Mesenchymal stem cell (in vitro differentiated cells and primary cell): ENCODE measurements at regions not wholly inside any gene's neighbourhood (a gene's known extent, or its start where the extent isn't known, plus 50 kb on each side); places are given as distances from the start of the nearest gene placed in this dataset.
"Not testable (repeated sequence)": the region's sequence is repeated elsewhere in the genome, so short reads cannot be mapped to it uniquely, and the experiment has no call there.

Source experiments
- DNase-seq: peaks from one replicate; pipeline ENCODE4 v3.0.0-alpha.2; 2013
- H2AFZ ChIP-seq: one replicate; pipeline ENCODE4 v1.6.1; 2013; ENCODE audit warnings: low read depth, mild to moderate bottlenecking, control low read depth, inconsistent platforms, low read length, moderate library complexity
- H2AK5ac ChIP-seq: 2 replicates; pipeline ENCODE4 v1.6.1; 2013; ENCODE audit warnings: low read length, moderate library complexity, mild to moderate bottlenecking, inconsistent platforms; ENCODE audit not compliant: severe bottlenecking
- H2BK120ac ChIP-seq: one replicate; pipeline ENCODE4 v1.6.1; 2013; ENCODE audit warnings: low read depth, mild to moderate bottlenecking, inconsistent platforms, low read length, moderate library complexity
- H2BK12ac ChIP-seq, 2 experiments: one replicate each; pipeline ENCODE4 v1.6.1; 2013; ENCODE audit warnings: inconsistent platforms in 2 of 2, low read length in 2 of 2, mild to moderate bottlenecking in 2 of 2, moderate library complexity in 2 of 2, control low read depth in 1 of 2
- H2BK15ac ChIP-seq: one replicate; pipeline ENCODE4 v1.6.1; 2013; ENCODE audit warnings: mild to moderate bottlenecking, low read depth, inconsistent platforms; ENCODE audit not compliant: poor library complexity, severe bottlenecking
- H2BK5ac ChIP-seq: 2 replicates; pipeline ENCODE4 v1.6.1; 2013; ENCODE audit warnings: low read depth, mild to moderate bottlenecking, low read length, control low read depth, inconsistent platforms; ENCODE audit not compliant: poor library complexity, severe bottlenecking
- H3K14ac ChIP-seq, 2 experiments: one replicate each; pipeline ENCODE4 v1.6.1; 2013; ENCODE audit warnings: inconsistent platforms in 2 of 2, low read length in 2 of 2, control low read depth in 1 of 2, mild to moderate bottlenecking in 1 of 2, moderate library complexity in 1 of 2
- H3K18ac ChIP-seq, 2 experiments: one replicate each; pipeline ENCODE4 v1.6.1; 2013; ENCODE audit warnings: inconsistent platforms in 2 of 2, low read length in 2 of 2, control low read depth in 1 of 2, low read depth in 1 of 2, mild to moderate bottlenecking in 1 of 2
- H3K23ac ChIP-seq, 2 experiments: one replicate each; pipeline ENCODE4 v1.6.1; 2013; ENCODE audit warnings: inconsistent platforms in 2 of 2, low read length in 2 of 2, mild to moderate bottlenecking in 2 of 2, moderate library complexity in 2 of 2, control low read depth in 1 of 2
- H3K27ac ChIP-seq: 2 replicates; pipeline ENCODE4 v1.5.1; 2013; ENCODE audit warnings: mild to moderate bottlenecking, moderate library complexity, low read length, control low read depth, inconsistent platforms; ENCODE audit not compliant: poor library complexity, severe bottlenecking
- H3K27me3 ChIP-seq, 2 experiments: 2 replicates each; pipeline versions ENCODE4 v1.6.1 to v1.7.0; 2013; ENCODE audit warnings: low read length in 2 of 2, mild to moderate bottlenecking in 2 of 2, moderate library complexity in 2 of 2, control low read depth in 1 of 2, inconsistent platforms in 1 of 2; ENCODE audit not compliant: control insufficient read depth in 1 of 2, insufficient read depth in 1 of 2
- H3K36me3 ChIP-seq, 2 experiments: 2 replicates each; pipeline versions ENCODE4 v1.6.1 to v1.7.0; 2013; ENCODE audit warnings: low read length in 2 of 2, control low read depth in 1 of 2, inconsistent platforms in 1 of 2, low read depth in 1 of 2, mild to moderate bottlenecking in 1 of 2; ENCODE audit not compliant: insufficient read depth in 2 of 2, control insufficient read depth in 1 of 2
- H3K4ac ChIP-seq, 2 experiments: one replicate each; pipeline ENCODE4 v1.6.1; 2013; ENCODE audit warnings: inconsistent platforms in 2 of 2, low read length in 2 of 2, mild to moderate bottlenecking in 2 of 2, moderate library complexity in 2 of 2, control low read depth in 1 of 2, low read depth in 1 of 2
- H3K4me1 ChIP-seq: 2 replicates; pipeline ENCODE4 v1.6.1; 2013; ENCODE audit warnings: low read depth, low read length, control low read depth; ENCODE audit not compliant: control insufficient read depth, insufficient read depth
- H3K4me2 ChIP-seq: 2 replicates; pipeline ENCODE4 v1.6.1; 2013; ENCODE audit warnings: low read length, mild to moderate bottlenecking, inconsistent platforms; ENCODE audit not compliant: poor library complexity, severe bottlenecking
- H3K4me3 ChIP-seq, 2 experiments: 2 replicates each; pipeline versions ENCODE4 v1.5.1 to v1.7.0; 2013; ENCODE audit warnings: low read length in 2 of 2, mild to moderate bottlenecking in 2 of 2, control low read depth in 1 of 2, low read depth in 1 of 2; ENCODE audit not compliant: insufficient read depth in 1 of 2
- H3K79me1 ChIP-seq: replicated peaks from 2 replicates; pipeline ENCODE4 v1.6.1; 2013; ENCODE audit warnings: mild to moderate bottlenecking, control low read depth, low read length, inconsistent platforms; ENCODE audit not compliant: poor library complexity, severe bottlenecking
- H3K9ac ChIP-seq: 2 replicates; pipeline ENCODE4 v1.7.0; 2013; ENCODE audit warnings: mild to moderate bottlenecking, low read length, moderate library complexity
- H3K9me3 ChIP-seq: 2 replicates; pipeline ENCODE4 v1.7.0; 2013; ENCODE audit warnings: mild to moderate bottlenecking, low read length; ENCODE audit not compliant: control insufficient read depth
- H4K8ac ChIP-seq: one replicate; pipeline ENCODE4 v1.6.1; 2013; ENCODE audit warnings: inconsistent platforms, mild to moderate bottlenecking, low read length, moderate library complexity
- H4K91ac ChIP-seq: one replicate; pipeline ENCODE4 v1.6.1; 2013; ENCODE audit warnings: mild to moderate bottlenecking, low read length, inconsistent platforms
- WGBS: methylation state at CpG from one replicate; pipeline ENCODE4 v1.1.7; 2013; ENCODE audit warnings: mixed read lengths; 5-methylcytosine and 5-hydroxymethylcytosine counted together

DNA sequence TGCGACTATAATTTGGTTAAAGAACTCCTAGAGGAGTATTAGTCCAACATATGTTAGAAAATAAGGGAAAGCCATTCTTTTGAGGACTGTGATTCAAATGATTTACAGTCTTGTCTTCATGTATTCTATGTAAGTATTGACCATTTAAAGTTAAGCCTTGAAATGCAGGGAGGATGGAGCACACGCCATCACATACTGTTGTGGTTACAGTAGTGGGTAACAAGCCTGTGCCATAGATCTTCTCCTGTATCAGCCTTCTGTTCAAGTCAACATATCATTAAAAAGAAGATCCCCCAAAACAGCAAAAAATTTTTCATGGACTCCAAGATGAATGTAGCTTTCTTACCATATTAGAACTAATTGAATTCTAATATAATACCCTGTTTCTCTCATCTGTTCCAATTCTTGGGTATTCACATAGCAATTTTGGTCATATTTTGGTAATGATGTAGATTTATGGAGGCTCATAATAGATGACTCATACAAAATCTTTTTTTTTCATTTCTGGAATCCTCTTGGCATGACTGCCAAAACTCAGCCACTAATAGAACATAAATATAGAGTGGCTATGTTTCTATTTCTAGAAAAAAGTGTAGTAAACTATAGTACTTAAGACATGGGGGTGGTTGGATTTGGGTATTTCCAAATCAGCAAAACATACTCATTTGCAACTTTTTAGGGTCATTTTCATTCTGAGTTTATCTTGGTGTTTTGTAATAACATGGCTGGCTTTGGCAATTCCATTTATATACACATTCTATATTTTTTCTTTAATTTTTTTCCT is 413.5 kb downstream of the BCKDHB start:
- Histone ChIP-seq H4K91ac (no peak overlapping the region), H3K9me3 (no peaks in the 10 kb centered on the region), H3K36me3 (no peaks in the 10 kb centered on the region), H3K27me3 (no peaks in the 10 kb centered on the region), H4K8ac (no peak overlapping the region), H2BK120ac (no peak overlapping the region), H3K79me1 (no peaks in the 10 kb centered on the region), H3K14ac (no peak overlapping the region), H3K4me3 (no peak overlapping the region), H3K9ac (no peak overlapping the region), H3K23ac (no peak overlapping the region), H2AFZ (no peak overlapping the region), H3K4me2 (no peak overlapping the region), H3K4me1 (no peaks in the 10 kb centered on the region), H2BK12ac (no peak overlapping the region), H3K27ac (no peak overlapping the region), H3K18ac (no peak overlapping the region), H2AK5ac (no peak overlapping the region), H2BK15ac (no peak overlapping the region), H3K4ac (no peak overlapping the region), H2BK5ac (no peak overlapping the region)
- WGBS = 97% methylated on average over 2 of the region's 2 CpGs
- DNase-seq = peak; percentile 28

DNA sequence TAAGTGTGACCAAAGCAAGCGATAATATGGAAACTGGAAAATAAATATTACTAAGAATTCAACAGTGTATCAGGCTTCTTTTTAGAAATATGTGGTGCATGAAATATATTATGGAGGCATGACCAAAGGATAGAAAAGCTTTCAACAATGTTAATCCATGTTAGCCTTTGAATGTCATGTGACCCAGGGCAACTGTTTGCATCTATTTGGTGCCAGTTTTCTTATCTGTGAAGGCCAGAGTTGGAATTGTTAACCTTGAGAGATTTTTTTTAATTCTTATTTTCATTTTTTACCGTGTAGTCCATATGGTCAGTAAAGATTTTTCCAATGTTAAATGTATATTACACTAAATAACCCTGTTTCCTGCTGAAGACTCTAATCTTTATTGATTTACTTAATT is 411.1 kb downstream of the BCKDHB start:
- no peak overlapping the region for H2BK120ac ChIP-seq
- no peak overlapping the region for H4K8ac ChIP-seq
- no peak overlapping the region for H3K18ac ChIP-seq
- no peaks in the 10 kb centered on the region for H3K79me1 ChIP-seq
- no peaks in the 10 kb centered on the region for H3K9me3 ChIP-seq
- H3K4me3 ChIP-seq = no peak overlapping the region
- H3K14ac ChIP-seq = no peak overlapping the region
- no peak overlapping the region for H2AFZ ChIP-seq
- no peaks in the 10 kb centered on the region for H3K27me3 ChIP-seq
- no peak overlapping the region for H3K23ac ChIP-seq
- no peak overlapping the region for H2AK5ac ChIP-seq
- no peak overlapping the region for H3K27ac ChIP-seq
- 100% methylated on average over 1 of the region's 2 CpGs for WGBS
- H2BK15ac ChIP-seq = no peak overlapping the region
- H2BK12ac ChIP-seq = no peak overlapping the region
- H3K9ac ChIP-seq = no peak overlapping the region
- no peak overlapping the region for H3K4me2 ChIP-seq
- DNase-seq = no peak
- no peak overlapping the region for H3K4ac ChIP-seq
- H2BK5ac ChIP-seq = no peak overlapping the region
- H3K4me1 ChIP-seq = no peaks in the 10 kb centered on the region
- no peak overlapping the region for H4K91ac ChIP-seq
- H3K36me3 ChIP-seq = no peaks in the 10 kb centered on the region

DNA sequence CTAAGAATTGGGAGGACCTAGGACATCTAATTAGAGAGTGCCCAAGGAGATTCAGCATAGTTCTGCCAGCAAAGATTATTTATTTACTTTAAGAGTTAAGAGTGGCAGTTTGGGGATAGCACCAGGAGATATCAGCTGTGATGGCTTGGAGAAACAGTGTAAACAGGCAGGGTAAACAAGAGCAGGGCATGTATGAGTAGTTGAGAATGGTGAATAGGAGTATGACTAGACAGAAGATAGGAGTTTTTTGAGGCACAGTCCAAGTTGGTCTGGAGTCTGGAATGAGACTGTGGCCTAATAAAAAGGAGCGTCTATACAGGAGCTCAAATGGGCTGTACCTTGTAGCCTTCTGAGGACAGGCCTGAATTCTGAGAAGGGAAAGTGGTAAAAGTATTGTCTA is 404.1 kb downstream of the BCKDHB start:
- H3K18ac ChIP-seq, H3K27me3 ChIP-seq, DNase-seq, H3K23ac ChIP-seq, H2BK120ac ChIP-seq, H3K36me3 ChIP-seq, H3K9ac ChIP-seq, H3K4me3 ChIP-seq, H2BK12ac ChIP-seq, H3K9me3 ChIP-seq, H2BK5ac ChIP-seq, H3K27ac ChIP-seq, H3K4me2 ChIP-seq, H2BK15ac ChIP-seq, H2AK5ac ChIP-seq, H3K4me1 ChIP-seq, H3K4ac ChIP-seq, H2AFZ ChIP-seq, H4K91ac ChIP-seq, H3K14ac ChIP-seq, H3K79me1 ChIP-seq, H4K8ac ChIP-seq: not testable (repeated sequence)
- 100% methylated on average over 1 of the region's 1 CpG for WGBS

DNA sequence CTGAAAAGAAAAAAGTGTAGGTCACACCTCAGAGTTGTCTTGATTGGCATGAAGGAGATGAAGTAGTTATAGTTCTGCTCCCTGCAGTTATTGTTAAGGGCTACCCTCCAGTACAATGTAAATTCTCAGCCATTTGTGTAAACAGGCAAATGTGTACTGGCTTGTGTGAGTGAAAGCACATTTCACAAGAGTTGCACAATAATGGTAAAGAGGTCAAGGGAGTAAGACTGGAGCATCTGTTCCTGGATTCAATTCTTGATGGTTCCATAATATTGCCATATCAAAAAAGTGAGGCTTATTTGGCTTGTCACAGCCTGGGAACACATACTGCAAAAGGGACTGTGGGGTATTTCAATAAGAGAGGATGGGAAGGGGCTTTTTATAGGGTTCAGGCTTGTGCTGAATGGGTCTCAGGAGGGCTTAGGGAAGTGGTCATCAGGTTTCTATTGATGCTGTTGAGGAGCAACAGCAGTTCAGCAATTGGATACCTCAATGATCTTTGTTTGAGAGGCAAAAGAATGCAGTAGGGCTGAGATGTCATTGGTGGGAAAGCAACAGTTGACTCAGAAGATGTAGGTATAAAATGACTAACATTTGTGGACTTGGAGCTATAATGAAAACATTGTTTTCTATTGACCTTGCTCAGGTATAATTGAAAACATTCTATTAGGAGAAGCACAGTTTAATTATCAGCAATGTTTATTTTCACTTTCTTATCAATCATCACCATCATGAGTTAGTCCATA is 402.6 kb downstream of the BCKDHB start:
- H2BK5ac ChIP-seq = no peak overlapping the region
- no peaks in the 10 kb centered on the region for H3K4me1 ChIP-seq
- H3K23ac ChIP-seq = no peak overlapping the region
- H4K8ac ChIP-seq = no peak overlapping the region
- no peak overlapping the region for H3K27ac ChIP-seq
- H3K9ac ChIP-seq = no peak overlapping the region
- H2BK12ac ChIP-seq = no peak overlapping the region
- no peak overlapping the region for H2AK5ac ChIP-seq
- H3K36me3 ChIP-seq = no peaks in the 10 kb centered on the region
- no peak overlapping the region for H2AFZ ChIP-seq
- H3K4me3 ChIP-seq = no peak overlapping the region
- no peak overlapping the region for H4K91ac ChIP-seq
- H3K14ac ChIP-seq = no peak overlapping the region
- H3K27me3 ChIP-seq = no peaks in the 10 kb centered on the region
- no peak overlapping the region for H2BK120ac ChIP-seq
- no peak overlapping the region for H2BK15ac ChIP-seq
- no peak overlapping the region for H3K18ac ChIP-seq
- no peaks in the 10 kb centered on the region for H3K9me3 ChIP-seq
- H3K79me1 ChIP-seq = no peaks in the 10 kb centered on the region
- peak; percentile 69 for DNase-seq
- H3K4me2 ChIP-seq = no peak overlapping the region
- H3K4ac ChIP-seq = no peak overlapping the region
